HCT116 (cell line): ENCODE measurements at regions not wholly inside any gene's neighbourhood (a gene's known extent, or its start where the extent isn't known, plus 50 kb on each side); places are given as distances from the start of the nearest gene placed in this dataset.

ENCODE experiments used
- CTCF ChIP-seq, 3 experiments: fragments of 200-600 bp in 1 of 3; sonication (generic) in 1 of 3; IDR thresholded peaks in 2 of 3; conservative IDR thresholded peaks in 1 of 3; 2 replicates each; pipeline ENCODE4 v1.5.1; 2012 to 2017; ENCODE audit warnings: low read depth in 2 of 3, low read length in 2 of 3, antibody characterized with exemption in 1 of 3, borderline replicate concordance in 1 of 3, control low read depth in 1 of 3, mild to moderate bottlenecking in 1 of 3, mixed read lengths in 1 of 3, mixed run types in 1 of 3, moderate library complexity in 1 of 3; ENCODE audit not compliant: insufficient read depth in 1 of 3
- EZH2phosphoT487 ChIP-seq: fragments of 200-600 bp; IDR thresholded peaks from 2 replicates; pipeline ENCODE4 v1.6.1; 2018; ENCODE audit warnings: antibody characterized with exemption, borderline replicate concordance
- MAX ChIP-seq: IDR thresholded peaks from 2 replicates; pipeline ENCODE4 v1.6.1; 2012
- POLR2A ChIP-seq: IDR thresholded peaks from 2 replicates; pipeline ENCODE4 v1.7.0; 2011; ENCODE audit warnings: borderline replicate concordance; ENCODE audit not compliant: insufficient read depth, insufficient read length; ENCODE audit errors: extremely low read depth
- ZNF274 ChIP-seq: fragments of 200-500 bp; sonication (Bioruptor generic); IDR thresholded peaks from 2 replicates; pipeline ENCODE4 v1.6.1; 2014; ENCODE audit warnings: mild to moderate bottlenecking, low read depth, low read length, inconsistent platforms

GRCh38 chr10:58982470-58983239 is 193.8 kb upstream of the PHYHIPL start:
- TF ChIP-seq CTCF (IDR thresholded peaks at IDR 0.05 in 2 of 3, conservative IDR thresholded peaks at IDR 0.05 in 1 of 3; ENCODE audit: borderline replicate concordance in 1 of 3, insufficient read depth in 1 of 3, low read depth in 2 of 3, low read length in 2 of 3) (no peak), POLR2A (no peak), MAX (no peak), ZNF274 (no peak), EZH2phosphoT487 (no peak)
